ENCODE measurements at regions not wholly inside any gene's neighbourhood (a gene's known extent, or its start where the extent isn't known, plus 50 kb on each side); places are given as distances from the start of the nearest gene placed in this dataset.
"Not testable (repeated sequence)": the region's sequence is repeated elsewhere in the genome, so short reads cannot be mapped to it uniquely, and the experiment has no call there.

GRCh38 chr4:4006356-4006755 is 220.4 kb downstream of the OTOP1 start:
- TF ChIP-seq, protein P1, sequence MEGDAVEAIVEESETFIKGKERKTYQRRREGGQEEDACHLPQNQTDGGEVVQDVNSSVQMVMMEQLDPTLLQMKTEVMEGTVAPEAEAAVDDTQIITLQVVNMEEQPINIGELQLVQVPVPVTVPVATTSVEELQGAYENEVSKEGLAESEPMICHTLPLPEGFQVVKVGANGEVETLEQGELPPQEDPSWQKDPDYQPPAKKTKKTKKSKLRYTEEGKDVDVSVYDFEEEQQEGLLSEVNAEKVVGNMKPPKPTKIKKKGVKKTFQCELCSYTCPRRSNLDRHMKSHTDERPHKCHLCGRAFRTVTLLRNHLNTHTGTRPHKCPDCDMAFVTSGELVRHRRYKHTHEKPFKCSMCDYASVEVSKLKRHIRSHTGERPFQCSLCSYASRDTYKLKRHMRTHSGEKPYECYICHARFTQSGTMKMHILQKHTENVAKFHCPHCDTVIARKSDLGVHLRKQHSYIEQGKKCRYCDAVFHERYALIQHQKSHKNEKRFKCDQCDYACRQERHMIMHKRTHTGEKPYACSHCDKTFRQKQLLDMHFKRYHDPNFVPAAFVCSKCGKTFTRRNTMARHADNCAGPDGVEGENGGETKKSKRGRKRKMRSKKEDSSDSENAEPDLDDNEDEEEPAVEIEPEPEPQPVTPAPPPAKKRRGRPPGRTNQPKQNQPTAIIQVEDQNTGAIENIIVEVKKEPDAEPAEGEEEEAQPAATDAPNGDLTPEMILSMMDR (conservative IDR thresholded peaks at IDR 0.05; ENCODE audit: low read length), result not testable (repeated sequence)
- TF ChIP-seq EZH2phosphoT487 (IDR thresholded peaks at IDR 0.05; ENCODE audit: borderline replicate concordance, low read depth, low read length), result not testable (repeated sequence)

Measured in OCI-LY7 (cell line).